GM23338 (cell line): ENCODE measurements at regions not wholly inside any gene's neighbourhood (a gene's known extent, or its start where the extent isn't known, plus 50 kb on each side); places are given as distances from the start of the nearest gene placed in this dataset.

ENCODE experiments used
- ATAC-seq: fragments of 200-7000 bp; cut with Tn5 transposase; 3 replicates; pipeline ENCODE4 v1.9.1; 2020
- DNase-seq: peaks from one replicate; pipeline ENCODE4 v3.0.0-alpha.2; 2015; ENCODE audit warnings: low spot score
- H2AFZ ChIP-seq: fragments of 200-600 bp; sonication (generic); 2 replicates; pipeline ENCODE4 v1.8.0; 2016; ENCODE audit warnings: antibody characterized with exemption, mild to moderate bottlenecking, moderate library complexity
- H3F3A ChIP-seq: fragments of 200-600 bp; sonication (generic); replicated peaks from 2 replicates; pipeline ENCODE4 v1.8.0; 2017; ENCODE audit warnings: antibody characterized with exemption, mixed run types, low read depth
- H3K27ac ChIP-seq: fragments of 200-600 bp; sonication (generic); 2 replicates; pipeline ENCODE4 v1.6.1; 2016; ENCODE audit warnings: low read depth
- H3K27me3 ChIP-seq: fragments of 200-600 bp; sonication (generic); 2 replicates; pipeline ENCODE4 v1.8.0; 2016; ENCODE audit warnings: mild to moderate bottlenecking, mixed run types, moderate library complexity; ENCODE audit not compliant: insufficient read depth
- H3K36me3 ChIP-seq: fragments of 200-600 bp; sonication (generic); 2 replicates; pipeline ENCODE4 v1.8.0; 2016; ENCODE audit warnings: mild to moderate bottlenecking; ENCODE audit not compliant: insufficient read depth
- H3K4me1 ChIP-seq: fragments of 200-600 bp; sonication (generic); 2 replicates; pipeline ENCODE4 v1.8.0; 2016; ENCODE audit warnings: mild to moderate bottlenecking, moderate library complexity; ENCODE audit not compliant: insufficient read depth
- H3K4me2 ChIP-seq: fragments of 200-600 bp; sonication (generic); 2 replicates; pipeline ENCODE4 v1.7.1; 2017; ENCODE audit warnings: mixed run types
- H3K4me3 ChIP-seq: fragments of 200-600 bp; sonication (generic); 2 replicates; pipeline ENCODE4 v1.6.1; 2016; ENCODE audit warnings: mixed run types
- H3K79me2 ChIP-seq: fragments of 200-600 bp; sonication (generic); replicated peaks from 2 replicates; pipeline ENCODE4 v1.8.0; 2017; ENCODE audit warnings: mild to moderate bottlenecking; ENCODE audit not compliant: insufficient read depth
- H3K9me2 ChIP-seq: fragments of 200-600 bp; sonication (generic); 2 replicates; pipeline ENCODE4 v1.8.0; 2017; ENCODE audit not compliant: insufficient read depth
- H4K20me1 ChIP-seq: fragments of 200-600 bp; sonication (generic); replicated peaks from 2 replicates; pipeline ENCODE4 v1.8.0; 2017; ENCODE audit warnings: mild to moderate bottlenecking; ENCODE audit not compliant: insufficient read depth
- H3K27ac Mint-ChIP-seq: 2 replicates; pipeline ENCODE4 v1.8.0; 2020; ENCODE audit warnings: inconsistent platforms, mild to moderate bottlenecking, moderate library complexity, mixed read lengths
- H3K27me3 Mint-ChIP-seq: 3 replicates; pipeline ENCODE4 v1.8.0; 2022; ENCODE audit warnings: low read depth, mild to moderate bottlenecking, moderate library complexity, mixed read lengths, inconsistent platforms; ENCODE audit not compliant: insufficient read depth, poor library complexity
- H3K36me3 Mint-ChIP-seq: 3 replicates; pipeline ENCODE4 v1.8.0; 2021; ENCODE audit warnings: low read depth, mild to moderate bottlenecking, inconsistent platforms, moderate library complexity, mixed read lengths
- H3K4me1 Mint-ChIP-seq: 3 replicates; pipeline ENCODE4 v1.8.0; 2020; ENCODE audit warnings: mild to moderate bottlenecking, inconsistent platforms, mixed read lengths
- H3K4me3 Mint-ChIP-seq: 3 replicates; pipeline ENCODE4 v1.8.0; 2021; ENCODE audit warnings: moderate library complexity, mild to moderate bottlenecking, inconsistent platforms, mixed read lengths
- H3K9me3 Mint-ChIP-seq: 3 replicates; pipeline ENCODE4 v1.8.0; 2020; ENCODE audit warnings: moderate library complexity, mild to moderate bottlenecking, inconsistent platforms, mixed read lengths
- ETS1 ChIP-seq: IDR thresholded peaks from 2 replicates; pipeline ENCODE4 v1.6.1; 2016; ENCODE audit warnings: antibody characterized with exemption
- EZH2 ChIP-seq: fragments of 200-600 bp; sonication (generic); IDR thresholded peaks from one replicate; pipeline ENCODE4 v1.8.0; 2017; ENCODE audit warnings: antibody characterized with exemption, mild to moderate bottlenecking, low read depth; ENCODE audit not compliant: unreplicated experiment
- NANOG ChIP-seq: IDR thresholded peaks from 2 replicates; pipeline ENCODE4 v1.6.1; 2016; ENCODE audit warnings: antibody characterized with exemption, borderline replicate concordance
- REST ChIP-seq: IDR thresholded peaks from one replicate; pipeline ENCODE4 v1.6.1; 2018; ENCODE audit warnings: antibody characterized with exemption; ENCODE audit not compliant: unreplicated experiment
- STAT1 ChIP-seq: IDR thresholded peaks from one replicate; pipeline ENCODE4 v1.6.1; 2016; ENCODE audit warnings: antibody characterized with exemption; ENCODE audit not compliant: unreplicated experiment
- ZNF331 ChIP-seq: fragments of 250-450 bp; sonication (Bioruptor Pico); IDR thresholded peaks from 2 replicates; pipeline ENCODE4 v1.5.0; 2020; ENCODE audit warnings: low read depth, mild to moderate bottlenecking, moderate library complexity

GRCh38 chr3:186473166-186473565 lies 71.0 kb downstream of the CRYGS start:
- no peak overlapping the region for H3K4me2 ChIP-seq
- no peak overlapping the region for H2AFZ ChIP-seq
- H3K9me2 ChIP-seq = no peaks in the 10 kb centered on the region
- ATAC-seq (no peak), DNase-seq (no peak)
- H3K27ac ChIP-seq = no peak overlapping the region
- H3K27me3 ChIP-seq = no peaks in the 10 kb centered on the region
- H4K20me1 ChIP-seq = no peaks in the 10 kb centered on the region; the same call in 1 of the 2 replicates
- H3F3A ChIP-seq = no peaks in the 10 kb centered on the region
- Mint-ChIP-seq H3K27me3 (peaks cover 2% of the 10 kb centered on the region), H3K27ac (no peak overlapping the region), H3K36me3 (no peaks in the 10 kb centered on the region), H3K4me3 (no peak overlapping the region), H3K9me3 (no peaks in the 10 kb centered on the region), H3K4me1 (no peaks in the 10 kb centered on the region)
- no peak for TF ChIP-seq ETS1
- TF ChIP-seq REST = no peak
- no peak overlapping the region for H3K4me3 ChIP-seq
- H3K4me1 ChIP-seq = no peaks in the 10 kb centered on the region
- H3K79me2 ChIP-seq = no peaks in the 10 kb centered on the region
- H3K36me3 ChIP-seq = no peaks in the 10 kb centered on the region

GRCh38 chr3:186472456-186473008 lies 71.6 kb downstream of the CRYGS start:
- Mint-ChIP-seq H3K27ac (no peak overlapping the region), H3K4me1 (no peaks in the 10 kb centered on the region), H3K4me3 (no peak overlapping the region), H3K36me3 (no peaks in the 10 kb centered on the region), H3K27me3 (peaks cover 2% of the 10 kb centered on the region), H3K9me3 (no peaks in the 10 kb centered on the region)
- Histone ChIP-seq H3K4me3 (no peak overlapping the region), H2AFZ (no peak overlapping the region), H3F3A (no peaks in the 10 kb centered on the region), H4K20me1 (no peaks in the 10 kb centered on the region), H3K27ac (no peak overlapping the region), H3K4me1 (no peaks in the 10 kb centered on the region), H3K27me3 (no peaks in the 10 kb centered on the region), H3K4me2 (no peak overlapping the region), H3K36me3 (no peaks in the 10 kb centered on the region), H3K9me2 (no peaks in the 10 kb centered on the region), H3K79me2 (no peaks in the 10 kb centered on the region)
- ATAC-seq (no peak), DNase-seq (no peak)
- TF ChIP-seq EZH2 (no peak), ZNF331 (CRISPR knock-in tag) (no peak), REST (no peak), ETS1 (no peak), NANOG (no peak), STAT1 (no peak)
